ENCODE measurements at regions not wholly inside any gene's neighbourhood (a gene's known extent, or its start where the extent isn't known, plus 50 kb on each side); places are given as distances from the start of the nearest gene placed in this dataset.
A peak's percentile ranks its signal among the peaks of the same experiment; 100 is the strongest.

DNA sequence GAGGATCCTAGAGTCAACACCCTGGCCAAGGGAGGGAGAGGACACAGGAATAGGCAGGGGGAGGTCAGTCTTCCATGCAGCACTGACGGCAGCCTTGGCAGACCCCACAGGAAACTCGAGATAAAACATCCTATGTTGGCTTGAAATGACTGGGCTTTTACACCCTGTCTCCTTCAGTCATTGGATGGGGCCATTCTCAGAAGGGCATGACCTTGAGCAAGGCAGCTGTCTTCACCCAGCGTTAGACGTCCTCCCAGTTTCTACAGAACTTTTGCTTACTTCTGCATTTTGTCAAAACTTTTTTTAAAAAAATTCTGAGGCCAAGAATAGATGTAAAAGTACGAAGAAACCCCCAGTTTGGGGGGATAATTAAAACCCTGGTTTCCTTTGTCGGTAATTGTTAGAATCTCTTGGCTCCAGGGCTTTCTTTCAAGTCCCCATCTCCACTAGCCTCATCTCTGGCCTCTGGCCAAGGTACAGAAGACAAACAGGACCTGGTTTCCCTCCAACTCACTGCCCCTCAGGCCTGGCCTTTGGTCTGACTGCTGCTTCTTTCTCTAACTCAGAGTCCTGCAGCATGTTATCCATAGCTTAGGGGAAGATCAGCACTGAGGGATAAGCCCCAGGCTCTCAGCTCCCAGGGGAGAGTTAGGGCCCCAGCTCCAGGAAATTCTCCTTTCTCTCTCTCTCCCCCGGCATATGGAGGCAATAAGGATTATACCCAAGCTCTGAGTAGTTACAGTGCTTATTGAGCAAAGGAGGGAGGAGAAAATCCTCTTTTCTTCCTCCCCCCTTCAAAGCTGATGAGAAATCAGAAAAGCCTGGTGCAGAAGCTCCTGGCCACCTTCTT lies 51.6 kb upstream of the KCND3 start:
- DNase-seq (ENCODE audit: low read depth, low spot score), result no peak

- no peak for DNase-seq (ENCODE audit: low read depth, low spot score)
These were observed 54.4 kb upstream of the KCND3 start for GRCh38 chr1:112043901-112044300.

GRCh38 chr1:112044745-112045144 lies 55.3 kb upstream of the KCND3 start:
- DNase-seq (ENCODE audit: low read depth, low spot score), result no peak

- DNase-seq (ENCODE audit: low read depth, low spot score), result no peak
These were observed 57.2 kb upstream of the KCND3 start for GRCh38 chr1:112046630-112047029.

- no peak for DNase-seq (ENCODE audit: low read depth, low spot score)
These were observed 59.0 kb upstream of the KCND3 start for GRCh38 chr1:112048421-112048820.

DNA sequence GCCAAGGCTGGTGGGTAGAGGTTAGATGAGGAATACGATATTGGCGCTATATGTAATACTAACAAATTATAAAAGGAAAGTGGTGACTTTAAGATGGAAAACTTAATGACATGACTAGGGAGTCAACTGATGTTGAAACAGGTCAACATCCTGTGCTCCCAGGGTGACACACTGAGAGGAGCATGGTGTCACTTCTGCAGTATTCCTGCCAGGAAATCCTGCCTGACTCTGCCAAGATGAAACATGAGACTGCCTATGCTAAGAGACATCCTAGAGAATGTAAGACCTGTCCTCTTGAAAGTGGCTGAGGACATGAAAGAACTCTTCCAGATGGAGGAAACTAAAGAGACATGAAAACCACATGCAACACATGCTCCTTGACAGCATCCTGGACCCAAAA lies 65.0 kb upstream of the KCND3 start:
- no peak for DNase-seq (ENCODE audit: low read depth, low spot score)

DNA sequence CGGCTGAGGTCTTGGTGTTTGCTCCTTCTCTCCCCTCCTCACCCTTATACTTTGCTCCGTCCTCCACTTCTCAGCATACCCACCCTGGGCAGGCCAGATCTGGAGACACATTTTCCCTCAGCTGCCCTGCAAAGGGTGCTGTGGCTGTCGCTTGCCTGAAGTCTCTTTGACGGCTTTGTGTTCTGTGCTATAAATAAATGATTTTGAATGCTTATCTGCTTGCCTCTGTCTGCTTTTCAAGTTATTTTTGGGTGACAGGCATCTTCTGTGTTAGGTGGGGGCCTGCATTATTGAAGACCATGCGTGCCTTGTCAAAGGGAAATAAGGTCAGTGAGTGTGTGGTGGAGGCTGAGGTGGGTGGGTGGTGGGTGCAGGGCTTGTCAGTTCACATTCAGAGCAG lies 66.9 kb upstream of the KCND3 start:
- DNase-seq (ENCODE audit: low read depth, low spot score), result no peak

GRCh38 chr1:112057736-112058135 lies 68.3 kb upstream of the KCND3 start:
- DNase-seq (ENCODE audit: low read depth, low spot score), result no peak

GRCh38 chr1:112058815-112059450 lies 69.5 kb upstream of the KCND3 start:
- no peak for DNase-seq (ENCODE audit: low read depth, low spot score)

GRCh38 chr1:112059679-112060078 lies 70.2 kb upstream of the KCND3 start:
- DNase-seq (ENCODE audit: low read depth, low spot score), result no peak

DNA sequence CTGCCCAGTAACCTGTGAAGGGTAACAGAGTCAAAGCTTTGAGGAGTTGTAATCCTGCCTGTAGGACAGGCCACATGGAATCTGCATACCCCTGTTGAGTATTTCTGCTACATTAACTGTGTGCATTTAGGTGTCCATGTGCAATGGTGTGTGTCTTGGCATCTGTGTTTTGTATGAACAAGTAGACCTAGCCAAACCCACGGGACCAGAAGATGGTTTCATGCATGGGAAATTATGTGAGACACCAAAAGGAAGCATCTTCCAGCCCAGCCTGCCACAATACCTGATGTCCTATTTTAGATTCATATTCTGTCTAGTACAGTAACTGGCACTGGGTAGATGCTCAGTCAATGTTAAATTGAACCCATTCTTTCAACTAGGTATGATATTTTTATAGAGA lies 70.8 kb upstream of the KCND3 start:
- no peak for DNase-seq (ENCODE audit: low read depth, low spot score)

GRCh38 chr1:112061056-112061455 lies 71.6 kb upstream of the KCND3 start:
- DNase-seq (ENCODE audit: low read depth, low spot score), result no peak

GRCh38 chr1:112061901-112062320 lies 72.4 kb upstream of the KCND3 start:
- DNase-seq (ENCODE audit: low read depth, low spot score), result peak; percentile 47

DNA sequence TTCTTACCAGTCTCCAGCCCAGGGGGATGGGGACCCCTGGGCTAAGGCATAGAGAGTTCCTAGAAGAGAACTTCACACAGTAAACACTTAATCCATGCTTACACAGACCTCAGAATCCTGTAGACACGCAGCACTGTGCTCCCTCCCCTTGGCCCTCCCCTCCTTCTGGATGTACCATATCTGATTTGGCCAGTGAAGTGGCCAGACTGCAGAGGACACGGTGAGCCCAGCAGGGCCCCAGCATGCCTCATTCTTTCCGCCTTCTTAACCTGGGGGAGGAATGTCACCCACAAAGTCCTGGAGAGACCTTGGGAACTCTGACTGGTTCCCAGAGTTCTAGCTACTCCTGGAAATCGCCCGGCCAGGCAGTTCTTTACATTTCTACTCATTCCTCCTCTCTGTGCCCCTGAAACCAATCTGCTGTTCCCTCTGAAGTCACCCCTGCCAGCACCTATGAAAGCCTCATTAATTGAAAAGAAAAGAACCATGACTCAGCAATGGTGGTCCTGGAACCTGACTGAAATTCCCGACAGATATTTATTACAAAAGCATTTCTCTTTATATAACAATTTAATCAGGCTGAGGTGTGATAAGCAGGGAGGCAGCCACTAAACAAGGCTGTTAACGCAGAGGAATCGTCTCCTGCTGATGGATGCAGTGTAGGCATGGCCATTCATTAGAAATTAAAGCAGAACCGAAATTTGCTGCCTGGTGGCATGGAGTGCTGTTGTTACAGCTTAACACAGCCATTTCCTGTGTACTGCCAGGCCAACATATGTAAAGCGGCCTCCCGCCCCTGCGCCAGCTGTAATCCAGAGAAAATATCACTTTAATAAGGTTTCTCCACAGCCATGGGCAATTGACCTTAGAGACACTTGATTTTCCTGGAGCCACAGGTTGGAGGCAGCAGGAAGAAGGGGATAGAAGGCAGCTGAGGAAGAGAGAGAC lies 74.6 kb upstream of the KCND3 start:
- DNase-seq (ENCODE audit: low read depth, low spot score), result peak; percentile 47

DNA sequence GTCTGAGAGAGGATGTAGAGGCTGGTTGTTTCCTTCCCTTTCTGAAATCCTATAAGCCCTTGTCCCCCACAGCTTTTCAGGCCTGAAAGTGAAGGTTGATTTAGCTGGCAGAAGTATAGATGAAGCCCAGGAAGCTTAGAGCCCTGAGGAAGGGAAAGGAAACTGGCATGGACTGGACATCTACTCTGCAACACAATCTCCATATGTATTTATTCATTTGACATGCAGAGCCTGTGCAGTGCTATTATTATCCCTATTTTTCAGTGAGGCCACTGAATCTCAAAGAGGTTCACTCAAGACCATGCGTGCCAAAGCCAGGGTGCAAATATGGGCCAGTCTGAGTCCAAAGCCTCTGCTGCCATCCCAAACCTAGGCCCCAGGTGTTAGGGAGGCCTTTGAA lies 78.5 kb upstream of the KCND3 start:
- no peak for DNase-seq (ENCODE audit: low read depth, low spot score)

DNA sequence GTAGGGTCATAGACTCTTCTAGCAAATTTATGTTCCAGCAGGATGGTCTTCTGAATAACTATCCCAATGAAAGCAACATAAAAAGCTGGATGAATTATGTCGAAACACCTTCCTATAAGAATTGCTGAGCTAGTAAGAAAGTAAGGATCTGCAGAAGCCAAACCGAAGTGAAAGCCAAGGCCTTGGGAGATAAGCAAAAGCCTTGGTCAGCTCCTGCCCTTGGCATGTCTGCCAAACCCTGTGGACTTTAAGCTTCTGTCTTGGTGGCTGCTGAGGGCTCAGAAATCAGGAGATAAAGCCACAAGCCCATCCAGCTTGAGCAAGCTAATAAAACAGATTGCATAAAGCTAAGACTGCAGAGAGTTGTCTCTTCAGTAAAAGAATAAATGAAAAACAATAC lies 81.2 kb upstream of the KCND3 start:
- DNase-seq (ENCODE audit: low read depth, low spot score), result no peak

DNA sequence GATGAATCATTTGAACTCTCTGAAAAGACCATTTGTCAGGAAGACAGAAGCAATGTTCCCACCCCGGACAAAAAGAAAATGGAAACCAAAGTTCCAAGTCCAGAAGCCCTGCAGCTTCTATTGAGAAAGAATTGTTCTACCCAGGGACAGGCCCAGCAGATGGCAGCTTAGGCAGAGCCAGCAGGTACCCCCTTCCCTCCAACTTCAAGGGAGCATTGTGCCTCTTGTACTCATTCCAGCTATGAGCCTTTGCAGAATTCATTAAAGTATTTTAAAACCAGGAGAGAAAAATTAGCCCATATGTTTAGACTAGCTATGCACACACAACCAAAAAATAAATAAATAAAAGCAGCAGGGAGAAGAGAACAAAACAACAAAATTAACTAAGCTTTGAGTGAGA lies 85.2 kb upstream of the KCND3 start:
- no peak for DNase-seq (ENCODE audit: low read depth, low spot score)

- DNase-seq (ENCODE audit: low read depth, low spot score), result no peak
These were observed 86.1 kb upstream of the KCND3 start for GRCh38 chr1:112075566-112075965.

- no peak for DNase-seq (ENCODE audit: low read depth, low spot score)
These were observed 90.0 kb upstream of the KCND3 start for GRCh38 chr1:112079446-112079845.

GRCh38 chr1:112083487-112083886 lies 94.0 kb upstream of the KCND3 start:
- DNase-seq (ENCODE audit: low read depth, low spot score), result peak; percentile 55

- no peak for DNase-seq (ENCODE audit: low read depth, low spot score)
These were observed 103.3 kb upstream of the KCND3 start for GRCh38 chr1:112092656-112093371.

DNA sequence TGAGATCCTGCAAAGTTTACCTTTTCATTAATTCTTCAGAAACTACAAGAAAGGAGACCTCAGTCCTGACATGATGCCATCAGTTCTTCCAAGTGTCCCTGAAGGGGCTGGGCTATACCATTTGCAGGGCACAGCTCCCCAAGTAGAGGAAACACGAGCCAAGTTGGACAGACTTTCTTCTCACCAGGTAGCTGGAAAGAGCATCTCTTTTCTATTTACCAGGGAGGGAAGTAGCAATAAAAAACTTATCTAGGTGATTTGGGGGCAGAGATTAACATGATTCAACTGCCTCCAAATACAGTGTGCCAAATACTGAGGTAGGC lies 103.9 kb upstream of the KCND3 start:
- no peak for DNase-seq (ENCODE audit: low read depth, low spot score)
